ENCODE measurements at regions not wholly inside any gene's neighbourhood (a gene's known extent, or its start where the extent isn't known, plus 50 kb on each side); places are given as distances from the start of the nearest gene placed in this dataset.

DNA sequence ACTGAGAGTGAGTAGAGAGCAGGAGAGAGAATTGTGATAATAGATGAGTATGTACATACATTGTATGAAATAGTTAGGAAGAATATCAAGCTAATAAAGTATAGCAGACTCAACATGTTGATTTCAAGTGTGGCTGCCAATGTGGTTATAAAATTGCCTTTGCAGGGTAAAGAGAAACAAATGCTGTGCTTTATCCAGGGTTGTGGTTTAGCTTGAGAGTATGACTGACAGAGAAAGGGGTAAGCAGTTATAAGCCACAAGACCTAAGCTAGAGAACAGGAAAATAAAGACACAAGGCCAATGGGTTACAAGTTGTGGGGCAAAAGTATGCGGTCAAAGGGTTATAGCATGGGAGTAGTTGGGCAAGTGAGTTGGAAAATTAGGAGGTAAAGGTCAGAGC is 1217.5 kb downstream of the DIAPH3 start:
- 41% methylated on average over 1 of the region's 1 CpG for WGBS (ENCODE audit: low lambda C conversion rate)
- Histone ChIP-seq H3K27me3 (ENCODE audit: control insufficient read depth in 1 of 2, insufficient read depth in 2 of 2, low read length in 2 of 2) (no peaks in the 10 kb centered on the region), H3K27ac (ENCODE audit: extremely low read length, insufficient read depth, low read length) (no peak overlapping the region), H3K4me3 (replicated peaks in 1 of 3; ENCODE audit: insufficient read depth in 1 of 3, low read depth in 2 of 3, low read length in 3 of 3) (no peak overlapping the region), H3K79me2 (ENCODE audit: insufficient read depth, low read length) (no peaks in the 10 kb centered on the region), H3K4me2 (ENCODE audit: low read depth, low read length) (no peak overlapping the region), H4K20me1 (ENCODE audit: insufficient read depth, low read length) (no peaks in the 10 kb centered on the region), H2AFZ (ENCODE audit: low read length) (no peak overlapping the region), H3K36me3 (replicated peaks in 1 of 2; ENCODE audit: control insufficient read depth in 1 of 2, insufficient read depth in 2 of 2, low read length in 2 of 2) (no peaks in the 10 kb centered on the region), H3K4me1 (ENCODE audit: insufficient read depth, low read length) (no peaks in the 10 kb centered on the region), H3K9ac (ENCODE audit: insufficient read depth, low read depth, low read length) (no peak overlapping the region), H3K9me3 (ENCODE audit: low read length) (peaks cover 70% of the 10 kb centered on the region)
- DNase-seq (ENCODE audit: low spot score) (no peak), FAIRE-seq (no peak), ATAC-seq (no peak)
- BruUV-seq (replicated peaks): no TSS peak
- in situ Hi-C loops (cut with HindIII; ENCODE audit: extremely low pct_ligation_motif_present, low pct_unique_long_range_greater_than_20kb) (no loop called here), intact Hi-C loops (cut with micrococcal nuclease; ENCODE audit: unreplicated experiment) (no loop called here)
- no peak for TF ChIP-seq ZNF253 (CRISPR knock-in tag; IDR thresholded peaks at IDR 0.05; ENCODE audit: borderline replicate concordance)
- no peak for TF ChIP-seq NFKB2 (CRISPR knock-in tag; IDR thresholded peaks at IDR 0.05; ENCODE audit: borderline replicate concordance)
- TF ChIP-seq BRD4 (CRISPR knock-in tag; IDR thresholded peaks at IDR 0.05): no peak
- TF ChIP-seq, protein P1, sequence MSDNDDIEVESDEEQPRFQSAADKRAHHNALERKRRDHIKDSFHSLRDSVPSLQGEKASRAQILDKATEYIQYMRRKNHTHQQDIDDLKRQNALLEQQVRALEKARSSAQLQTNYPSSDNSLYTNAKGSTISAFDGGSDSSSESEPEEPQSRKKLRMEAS (IDR thresholded peaks at IDR 0.05): no peak
- no peak for TF ChIP-seq HNRNPH1 (optimal IDR thresholded peaks at IDR 0.05; ENCODE audit: low read depth, low read length)
- TF ChIP-seq ZNF136 (CRISPR knock-in tag; IDR thresholded peaks at IDR 0.05; ENCODE audit: low read depth): no peak
- TF ChIP-seq ZBTB7B (CRISPR knock-in tag; IDR thresholded peaks at IDR 0.05): no peak
- CTCF ChIA-PET (ENCODE audit: low intra/inter-chr PET ratio, low total read pairs): no interaction called here
- POLR2A ChIA-PET: no interaction called here

DNA sequence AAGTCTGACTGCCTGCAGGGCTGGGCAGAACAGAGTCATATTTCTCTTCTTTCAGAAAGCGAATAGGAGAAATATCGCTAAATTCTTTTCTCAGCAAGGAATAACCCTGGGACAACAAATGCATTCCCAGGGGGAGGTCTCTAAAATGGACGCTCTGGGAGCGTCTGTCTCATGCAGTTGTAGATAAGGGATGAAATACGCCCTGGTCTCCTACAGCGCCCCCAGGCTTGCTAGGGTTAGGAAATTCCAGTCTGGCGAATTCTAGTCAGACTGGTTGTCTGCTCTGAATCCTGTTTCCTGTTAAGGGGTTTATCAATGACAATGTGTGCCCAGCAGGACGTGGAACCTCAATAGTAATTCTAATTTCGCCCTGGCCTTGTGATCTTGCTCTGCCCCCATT is 1214.1 kb downstream of the DIAPH3 start:
- H3K4me3 ChIP-seq (replicated peaks in 1 of 3; ENCODE audit: insufficient read depth in 1 of 3, low read depth in 2 of 3, low read length in 3 of 3): no peak overlapping the region
- no peak for TF ChIP-seq ZNF761 (CRISPR knock-in tag; conservative IDR thresholded peaks at IDR 0.05)
- TF ChIP-seq SSRP1 (CRISPR knock-in tag; IDR thresholded peaks at IDR 0.05): no peak
- CTCF ChIA-PET (ENCODE audit: low intra/inter-chr PET ratio, low total read pairs): no interaction called here
- no peak overlapping the region for H3K27ac ChIP-seq (ENCODE audit: extremely low read length, insufficient read depth, low read length)
- 24% methylated on average over 8 of the region's 9 CpGs for WGBS (ENCODE audit: low lambda C conversion rate)
- no peak for DNase-seq (ENCODE audit: low spot score)
- no peaks in the 10 kb centered on the region for H4K20me1 ChIP-seq (ENCODE audit: insufficient read depth, low read length)
- peaks cover 68% of the 10 kb centered on the region for H3K9me3 ChIP-seq (ENCODE audit: low read length)
- POLR2A ChIA-PET: no interaction called here
- no peaks in the 10 kb centered on the region for H3K79me2 ChIP-seq (ENCODE audit: insufficient read depth, low read length)
- ATAC-seq: no peak
- H3K4me1 ChIP-seq (ENCODE audit: insufficient read depth, low read length): no peaks in the 10 kb centered on the region
- no peaks in the 10 kb centered on the region for H3K36me3 ChIP-seq (replicated peaks in 1 of 2; ENCODE audit: control insufficient read depth in 1 of 2, insufficient read depth in 2 of 2, low read length in 2 of 2)
- no peak overlapping the region for H3K9ac ChIP-seq (ENCODE audit: insufficient read depth, low read depth, low read length)
- no peak overlapping the region for H2AFZ ChIP-seq (ENCODE audit: low read length)
- FAIRE-seq: no peak
- BruUV-seq (replicated peaks): no TSS peak
- no peak overlapping the region for H3K4me2 ChIP-seq (ENCODE audit: low read depth, low read length)
- intact Hi-C loops (cut with micrococcal nuclease; ENCODE audit: unreplicated experiment): no loop called here
- in situ Hi-C loops (cut with HindIII; ENCODE audit: extremely low pct_ligation_motif_present, low pct_unique_long_range_greater_than_20kb): loop anchor here (10.0 kb wide), 1 partner anchor 1315 kb away; the partner anchor contains the start of gene PCDH17
- H3K27me3 ChIP-seq (ENCODE audit: control insufficient read depth in 1 of 2, insufficient read depth in 2 of 2, low read length in 2 of 2): no peaks in the 10 kb centered on the region

Data from HepG2 (cell line).